AG08395 (cell line): ENCODE measurements at regions not wholly inside any gene's neighbourhood (a gene's known extent, or its start where the extent isn't known, plus 50 kb on each side); places are given as distances from the start of the nearest gene placed in this dataset.

ENCODE experiments used
- DNase-seq: peaks from one replicate; pipeline ENCODE4 v3.0.0; 2012; ENCODE audit warnings: mixed read lengths, low spot score

DNA sequence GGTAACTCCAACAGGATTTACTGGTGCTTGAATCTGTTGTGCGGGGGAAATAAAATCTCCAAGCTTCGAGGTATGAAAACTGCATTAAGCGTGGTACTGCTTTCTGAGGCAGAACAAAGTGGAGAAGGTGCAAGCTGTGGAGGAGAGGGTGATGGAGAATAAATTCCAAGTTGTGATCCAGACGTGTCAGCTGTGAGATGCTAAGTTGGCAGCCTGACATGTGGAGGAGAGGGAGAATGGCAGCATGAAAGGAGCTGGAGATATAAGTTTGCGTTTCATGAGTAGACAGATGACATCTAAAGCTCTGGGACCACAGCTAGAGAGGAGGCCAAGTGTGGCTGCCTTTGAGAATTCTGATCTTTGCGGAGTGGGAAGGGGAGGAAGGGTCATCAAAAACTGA lies 411.8 kb downstream of the FBXO15 start:
- DNase-seq = no peak

DNA sequence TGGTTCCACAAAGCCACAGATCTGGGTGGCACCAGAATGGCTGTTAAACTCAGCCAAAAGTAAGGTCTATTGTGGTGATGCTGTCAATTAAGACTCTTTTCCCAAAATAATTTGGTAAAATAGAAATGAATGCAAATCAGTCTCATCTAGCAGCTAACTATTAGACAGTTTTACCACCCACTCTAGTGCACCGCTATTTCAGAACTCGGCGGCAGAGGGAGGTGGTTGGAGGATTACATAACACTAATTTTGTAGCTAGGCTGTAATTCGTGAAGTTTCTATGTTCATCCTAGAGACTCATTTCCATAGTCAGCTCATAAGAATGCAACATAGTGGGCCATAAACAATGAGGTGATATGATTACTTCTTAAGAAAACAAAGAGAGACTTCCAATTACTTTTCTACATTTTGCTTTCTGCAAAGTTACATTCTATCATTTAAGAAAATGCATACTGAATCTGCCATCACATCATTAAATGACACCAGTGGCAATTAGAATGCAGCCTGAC lies 413.8 kb downstream of the FBXO15 start:
- DNase-seq = no peak

DNA sequence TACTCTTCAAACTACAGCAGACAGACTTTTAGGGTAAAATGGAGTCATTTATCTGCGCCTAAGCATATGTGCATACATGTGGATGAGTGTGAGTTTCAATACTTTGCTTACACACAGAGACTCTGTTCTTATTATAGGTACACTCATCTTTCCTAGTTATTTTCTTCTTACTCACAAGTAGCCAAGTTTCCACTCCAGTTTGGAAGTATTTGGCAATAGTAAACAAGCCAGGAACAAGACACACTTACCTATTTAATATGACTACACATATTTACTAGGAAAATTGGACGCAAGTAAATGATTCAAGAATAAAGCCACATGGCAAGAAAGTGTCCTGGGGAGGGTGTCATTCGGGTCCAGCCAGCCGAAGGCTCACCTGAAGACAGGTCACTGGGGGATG lies 414.3 kb downstream of the FBXO15 start:
- DNase-seq = no peak

DNA sequence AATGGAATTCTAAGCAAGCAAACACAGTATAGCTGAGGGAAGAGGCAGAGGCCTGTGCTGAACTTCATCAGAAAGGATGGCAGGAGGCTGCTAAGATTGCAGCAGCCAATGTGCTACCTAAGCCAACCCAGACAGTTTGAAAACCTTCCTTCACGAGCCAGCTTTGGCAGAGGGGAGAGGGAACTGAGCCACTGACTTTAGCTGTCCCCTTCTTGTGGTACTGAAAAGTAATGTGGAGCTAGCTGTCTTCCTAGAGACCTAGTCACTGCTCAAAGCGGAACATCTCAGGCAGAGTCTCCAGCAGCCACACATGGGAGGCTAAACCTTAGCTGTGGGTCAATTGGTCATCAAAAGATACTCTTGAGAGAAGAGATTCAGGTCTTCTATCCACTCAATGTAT lies 419.0 kb downstream of the FBXO15 start:
- no peak for DNase-seq

DNA sequence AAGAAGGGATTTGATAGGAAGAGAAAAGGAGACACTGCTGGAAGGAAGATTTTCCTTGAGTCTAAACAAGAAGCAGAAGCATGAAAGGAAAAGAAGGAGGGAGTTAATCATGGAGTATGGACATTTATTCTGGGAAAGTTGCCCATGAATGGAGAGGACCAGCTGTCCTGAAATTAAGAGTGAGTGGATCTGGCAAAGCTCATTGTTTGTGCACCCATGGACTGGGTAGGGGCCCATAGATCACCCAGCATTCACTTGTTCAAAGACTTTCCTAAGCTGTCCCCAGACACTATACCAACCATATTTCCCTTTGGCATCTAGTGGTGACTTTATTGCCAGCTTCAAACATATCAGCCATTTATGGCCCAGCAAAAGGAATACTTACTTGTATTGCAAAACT lies 422.7 kb downstream of the FBXO15 start:
- no peak for DNase-seq

DNA sequence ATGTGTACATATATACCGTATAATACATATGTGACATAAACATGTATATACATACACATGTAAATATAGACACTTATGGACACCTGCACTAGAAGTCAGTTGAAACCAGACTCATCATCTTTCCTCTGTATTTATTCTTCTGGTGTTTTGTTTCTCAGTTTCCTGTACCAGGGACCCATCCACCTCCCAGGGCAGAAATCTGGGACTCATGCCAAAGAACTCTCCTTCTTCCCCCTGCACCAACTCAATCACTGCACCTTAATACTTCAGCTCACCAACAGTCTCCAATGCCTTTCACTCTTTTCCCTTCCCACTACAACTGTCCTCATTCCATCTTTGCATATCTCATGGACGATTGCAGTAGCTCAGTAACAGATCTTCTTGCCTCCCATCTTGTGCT lies 428.0 kb downstream of the FBXO15 start:
- no peak for DNase-seq

DNA sequence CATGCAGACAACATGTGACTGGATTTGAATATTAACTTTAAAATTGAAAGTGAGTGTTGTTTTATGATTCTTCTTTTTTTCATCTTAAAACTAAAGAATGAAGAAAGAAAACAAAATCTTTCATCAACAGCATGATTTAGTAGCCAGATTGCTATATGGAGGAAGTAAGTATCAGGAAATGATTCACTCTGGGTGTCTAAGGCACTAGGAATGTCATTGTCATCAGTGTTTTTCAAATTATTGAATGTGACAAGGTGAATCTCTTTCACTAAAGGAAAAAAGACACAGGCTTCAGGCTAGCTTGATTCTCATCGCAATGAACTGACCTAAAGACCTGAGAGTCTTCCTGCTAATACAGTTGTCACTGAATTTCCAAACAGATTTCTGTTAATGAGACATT lies 430.1 kb downstream of the FBXO15 start:
- DNase-seq = no peak

DNA sequence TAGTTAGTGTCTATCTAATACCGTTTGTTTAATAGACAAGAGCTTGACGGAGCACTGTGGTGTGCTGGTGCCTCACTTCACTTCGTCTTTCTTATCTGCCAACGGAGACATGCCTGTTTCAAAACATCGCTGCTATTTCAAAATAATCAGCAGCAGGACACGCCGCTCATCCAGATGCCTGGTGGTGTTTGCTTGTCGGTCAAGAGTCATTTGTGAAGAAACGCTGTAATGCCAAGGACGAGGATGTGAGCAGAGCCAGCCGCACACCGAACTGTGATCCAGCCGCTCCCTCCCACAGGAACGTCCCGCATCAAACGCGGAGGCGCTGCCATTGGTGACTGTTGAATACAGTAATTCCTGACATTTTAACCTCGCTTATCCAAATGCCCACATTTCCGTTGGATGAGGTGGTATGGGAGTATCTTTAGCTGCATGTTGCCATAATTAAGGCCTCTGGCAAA lies 432.4 kb downstream of the FBXO15 start:
- no peak for DNase-seq

DNA sequence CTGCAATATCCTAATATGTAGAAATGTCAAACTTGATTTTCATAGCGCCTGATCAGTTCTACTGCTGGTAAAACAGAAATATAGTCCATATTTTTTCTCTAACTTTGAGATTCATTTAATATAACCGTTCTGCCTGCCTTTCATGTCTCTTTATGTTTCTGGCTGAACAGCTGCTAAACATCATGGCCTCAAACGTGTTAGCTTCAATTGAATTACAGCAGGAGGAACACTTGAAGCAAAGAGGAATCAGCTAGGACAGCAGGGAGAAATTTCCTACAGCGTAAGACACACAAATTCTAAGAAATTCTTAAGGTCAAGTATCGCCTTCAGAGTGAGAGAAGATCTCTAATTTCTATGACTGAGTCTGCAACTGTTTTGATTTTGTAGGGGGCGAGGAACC lies 433.2 kb downstream of the FBXO15 start:
- DNase-seq = no peak

DNA sequence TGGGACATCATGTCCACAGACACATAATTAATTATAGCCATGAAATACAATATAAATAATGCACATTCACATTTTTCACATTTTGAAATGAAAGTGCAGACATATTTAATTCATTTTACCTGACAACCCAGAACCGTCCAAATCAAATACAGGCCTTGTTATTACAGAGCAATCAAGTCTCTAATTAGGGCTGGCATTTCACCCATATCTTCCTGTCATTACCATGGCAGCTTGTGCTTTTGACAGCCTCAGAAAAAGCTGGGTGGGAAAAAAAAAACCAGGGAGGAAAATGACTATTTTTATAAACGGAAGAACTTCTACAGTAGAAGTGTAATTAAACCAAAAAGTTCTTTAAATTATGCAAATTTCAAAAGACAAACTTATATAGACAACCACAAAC lies 436.4 kb downstream of the FBXO15 start:
- DNase-seq = no peak

DNA sequence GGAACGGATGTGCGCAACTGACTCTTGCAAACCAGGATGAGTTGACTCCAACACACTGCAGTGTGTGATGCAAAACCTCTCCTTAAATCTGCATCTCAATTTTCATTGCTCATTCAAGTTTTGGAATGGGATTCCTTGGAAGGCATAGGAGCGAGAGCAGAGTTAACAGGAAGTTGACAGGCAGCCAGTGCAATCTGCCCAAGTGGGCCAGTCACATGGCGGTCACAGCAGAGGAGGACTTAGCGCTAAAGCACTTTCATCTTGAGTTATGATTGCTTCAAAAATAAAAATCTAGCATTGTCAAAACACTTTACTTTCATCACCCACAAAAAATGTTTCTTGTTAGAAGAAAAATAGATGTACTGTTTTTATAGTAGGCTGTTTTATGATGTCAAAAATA lies 439.0 kb downstream of the FBXO15 start:
- no peak for DNase-seq

DNA sequence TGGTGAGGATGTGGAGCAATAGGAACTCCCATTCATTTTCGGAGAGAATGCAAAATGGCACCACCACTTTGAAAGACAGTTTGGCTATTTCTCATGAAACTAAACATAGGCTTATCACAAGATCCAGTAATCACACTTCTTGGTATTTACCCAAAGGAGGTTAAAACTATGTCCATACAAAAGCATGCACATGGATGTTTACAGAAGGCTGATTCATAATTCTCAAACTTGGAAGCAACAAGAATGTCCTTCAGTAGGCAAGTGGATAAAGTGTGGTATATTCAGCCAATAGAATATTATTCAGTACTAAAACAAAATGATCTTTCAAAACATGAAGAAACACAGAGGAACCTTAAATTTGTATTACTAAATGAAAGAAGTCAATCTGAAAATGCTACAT lies 440.6 kb downstream of the FBXO15 start:
- no peak for DNase-seq

DNA sequence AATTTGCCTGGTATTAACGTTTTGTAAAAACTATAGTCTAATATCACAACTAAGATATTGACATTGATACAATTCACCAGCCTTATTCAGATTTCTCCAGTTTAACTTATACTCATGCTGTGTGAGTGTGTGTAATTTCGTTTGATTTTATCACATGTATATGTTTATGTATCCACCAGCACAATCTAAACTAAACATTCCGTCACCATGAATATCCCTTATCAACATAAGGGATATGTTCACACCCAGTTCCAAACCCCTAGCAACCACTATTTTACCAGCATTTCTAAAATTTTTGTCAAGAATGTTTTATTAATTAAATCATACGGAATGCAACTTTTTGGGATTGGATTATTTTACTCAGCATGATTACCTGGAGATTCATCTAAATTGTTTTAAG lies 450.3 kb downstream of the FBXO15 start:
- DNase-seq = no peak

DNA sequence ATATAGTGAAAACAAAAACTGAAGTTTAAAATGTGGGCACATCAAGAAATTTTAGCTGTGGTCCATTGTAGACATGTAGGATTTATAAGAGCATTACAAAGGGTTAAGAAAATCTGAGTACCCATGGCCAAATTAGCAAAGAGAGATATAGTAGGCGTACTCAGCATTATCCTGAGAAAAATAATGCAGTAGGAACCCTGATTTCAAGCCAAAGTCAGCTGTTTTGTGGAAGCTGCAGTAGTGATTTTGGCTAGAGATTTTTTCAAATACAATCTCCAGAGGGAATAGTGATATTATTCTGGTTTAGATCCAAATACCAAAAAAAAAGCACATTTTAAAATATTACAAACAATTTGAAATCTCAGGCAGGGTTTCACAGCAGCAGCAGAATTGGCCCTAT lies 450.9 kb downstream of the FBXO15 start:
- DNase-seq = no peak

DNA sequence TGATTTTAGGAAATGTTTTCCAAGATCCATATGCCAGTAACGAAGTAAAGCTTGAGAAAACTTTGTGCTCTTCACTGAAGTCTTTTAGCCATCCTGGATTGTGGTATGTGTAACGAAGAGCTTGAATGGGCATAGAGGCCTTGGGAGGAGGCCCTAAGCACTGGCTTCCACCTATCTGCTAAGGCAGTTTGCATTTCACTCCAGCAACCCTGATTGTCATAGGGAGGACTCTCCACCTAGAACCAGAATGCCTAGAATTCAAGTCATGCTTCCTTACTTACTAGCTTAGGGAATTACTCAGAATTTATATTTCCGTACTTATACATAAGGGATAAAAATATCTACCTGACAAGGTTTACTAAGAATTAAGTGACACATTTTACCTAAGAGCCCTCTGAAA lies 451.5 kb downstream of the FBXO15 start:
- no peak for DNase-seq

DNA sequence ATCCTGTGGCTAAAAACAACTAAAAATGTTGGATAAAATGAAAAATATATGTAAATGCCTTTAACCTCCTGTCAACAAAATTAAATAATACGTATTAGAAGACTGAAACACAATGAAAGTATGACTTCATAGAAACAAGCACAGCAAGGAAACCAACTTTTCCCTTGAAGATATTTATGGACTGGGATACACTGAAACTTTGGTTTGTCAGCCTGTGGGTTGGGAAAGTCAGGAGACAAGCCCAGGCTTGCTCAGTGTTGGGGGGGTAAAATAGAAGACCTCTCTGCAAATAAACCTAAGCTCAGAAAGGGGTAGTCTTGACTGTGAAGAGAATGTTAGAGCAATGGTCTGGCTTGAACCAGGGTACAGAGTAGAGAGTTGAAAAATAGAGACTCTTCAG lies 454.5 kb downstream of the FBXO15 start:
- no peak for DNase-seq

DNA sequence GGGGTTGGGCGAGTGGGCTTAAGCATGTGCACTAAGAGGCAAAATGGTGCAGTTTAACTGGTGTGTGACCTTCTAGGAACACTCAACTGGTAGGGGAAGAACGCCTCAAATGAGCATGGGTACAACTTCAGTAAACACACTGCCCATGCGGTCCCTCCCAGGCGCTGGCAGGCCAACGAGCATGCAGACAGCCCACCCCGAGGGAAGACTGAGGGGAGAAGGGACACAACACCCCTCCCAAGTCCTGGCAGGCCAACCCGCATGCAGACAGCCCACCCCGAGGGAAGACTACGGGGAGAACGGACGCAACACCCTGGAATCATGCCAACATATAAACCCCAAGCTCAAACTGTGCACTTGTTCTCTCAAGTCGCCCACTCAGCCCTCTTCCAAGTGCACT lies 456.0 kb downstream of the FBXO15 start:
- no peak for DNase-seq

DNA sequence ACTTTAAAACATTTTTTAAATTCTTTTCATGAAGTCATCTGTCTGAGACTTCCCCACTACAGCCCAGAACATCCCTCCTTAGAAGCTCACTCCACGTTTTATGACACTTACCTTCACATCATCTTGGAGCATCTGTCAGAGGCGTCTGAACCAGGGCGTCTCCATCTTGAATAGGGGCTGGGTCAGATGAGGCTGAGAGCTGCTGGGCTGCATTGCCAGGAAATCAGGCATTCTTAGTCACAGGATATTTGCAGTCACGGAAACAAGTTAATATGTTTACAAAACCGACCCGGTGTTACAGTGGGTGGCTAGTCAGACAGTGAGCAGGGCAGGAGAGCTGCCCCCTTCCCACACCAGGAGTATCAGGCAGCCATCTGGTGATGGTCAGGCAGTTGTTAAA lies 456.5 kb downstream of the FBXO15 start:
- peak; percentile 2 for DNase-seq

DNA sequence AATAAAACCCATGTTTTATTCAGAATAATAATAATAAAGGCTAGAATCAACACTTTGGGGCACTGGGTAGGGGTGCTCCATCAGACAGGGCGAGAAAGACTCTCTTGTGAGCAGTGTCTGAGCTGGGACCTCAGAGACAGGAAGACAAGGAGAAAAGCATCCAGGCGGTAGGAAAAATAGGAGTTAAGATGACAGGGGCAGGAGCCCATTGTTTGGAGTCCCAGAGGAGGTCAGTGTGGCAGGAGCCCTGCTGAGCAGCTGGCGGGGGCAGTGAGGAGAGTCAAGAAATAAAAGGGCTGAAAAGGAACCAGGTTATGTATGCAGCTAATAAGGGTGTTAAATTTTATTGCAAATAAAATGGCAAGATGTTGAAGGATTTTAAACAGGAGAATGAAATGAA lies 457.4 kb downstream of the FBXO15 start:
- DNase-seq = no peak

DNA sequence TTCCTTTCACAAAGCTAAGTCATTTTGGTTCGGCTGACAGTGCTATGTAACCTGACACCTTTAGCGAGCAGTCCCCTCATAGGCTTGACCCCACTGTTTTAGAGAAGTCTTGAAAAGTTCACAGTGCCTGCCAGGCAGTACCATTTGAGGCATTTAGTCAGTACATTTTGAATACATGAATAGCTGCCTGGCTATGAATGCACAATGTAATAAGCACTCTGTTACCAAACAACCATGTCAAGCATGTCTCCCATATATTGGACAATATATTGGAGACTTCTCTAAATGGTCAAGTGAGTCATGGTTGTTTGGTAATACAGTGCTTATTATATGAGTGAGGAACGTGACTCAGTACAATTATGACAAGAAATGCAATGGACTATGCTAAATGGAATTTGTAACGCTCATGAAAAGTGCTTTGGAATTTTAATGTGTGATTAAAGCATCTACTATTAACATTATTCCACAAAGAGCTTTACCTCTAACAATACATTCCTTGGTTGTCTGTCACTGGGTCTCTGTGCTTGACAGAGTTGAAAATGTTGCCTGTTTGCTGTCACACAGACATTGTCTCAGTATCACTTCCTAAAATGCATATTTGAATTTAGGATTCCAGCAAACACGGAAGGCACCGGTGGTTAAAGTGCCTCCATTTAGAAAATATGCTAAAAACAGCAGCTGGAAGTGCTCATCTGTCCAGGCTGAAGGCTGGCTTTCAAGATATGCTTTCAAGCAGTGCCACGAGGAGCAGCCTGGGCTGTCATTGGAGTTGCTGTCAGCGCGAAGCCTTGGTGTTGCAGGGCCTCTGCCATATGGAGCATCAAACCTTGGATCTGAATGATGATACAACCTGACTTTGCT lies 458.6 kb downstream of the FBXO15 start:
- DNase-seq = peak; percentile 7

DNA sequence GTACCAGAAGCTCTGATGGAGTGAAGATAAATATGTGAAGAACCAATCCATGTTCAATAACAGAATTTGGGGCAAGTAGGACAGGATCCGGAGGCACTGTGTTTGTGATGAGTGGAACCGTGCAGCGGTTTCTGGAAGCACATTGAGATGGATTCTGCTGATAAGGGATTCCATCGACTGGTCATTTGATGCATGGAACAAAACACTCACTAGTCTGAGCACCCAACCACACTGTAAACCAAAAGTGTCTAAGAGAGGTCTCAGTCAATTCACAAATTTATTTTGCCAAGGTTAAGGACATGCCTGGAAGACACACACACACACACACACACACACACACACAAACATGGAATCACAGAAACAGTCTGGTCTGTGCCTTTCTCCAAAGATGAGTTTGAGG lies 459.5 kb downstream of the FBXO15 start:
- no peak for DNase-seq

DNA sequence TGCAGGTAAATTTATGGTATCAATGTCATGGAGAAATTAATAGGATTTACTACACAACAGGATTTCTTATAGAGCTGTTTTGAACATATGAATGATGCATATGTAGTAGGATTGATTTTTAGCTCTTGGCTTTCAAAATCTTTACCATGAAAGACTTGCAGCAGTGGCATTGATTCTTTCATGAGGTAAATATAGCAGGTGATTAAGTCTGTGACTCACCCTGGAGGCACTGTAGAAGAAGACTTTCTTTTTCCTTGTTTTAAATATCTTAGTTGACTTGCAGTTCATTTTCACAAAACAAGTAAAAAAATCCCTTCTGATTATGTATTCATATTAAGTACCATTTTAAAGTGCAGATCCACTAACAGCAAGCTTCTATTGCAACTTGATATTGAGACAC lies 463.0 kb downstream of the FBXO15 start:
- no peak for DNase-seq

DNA sequence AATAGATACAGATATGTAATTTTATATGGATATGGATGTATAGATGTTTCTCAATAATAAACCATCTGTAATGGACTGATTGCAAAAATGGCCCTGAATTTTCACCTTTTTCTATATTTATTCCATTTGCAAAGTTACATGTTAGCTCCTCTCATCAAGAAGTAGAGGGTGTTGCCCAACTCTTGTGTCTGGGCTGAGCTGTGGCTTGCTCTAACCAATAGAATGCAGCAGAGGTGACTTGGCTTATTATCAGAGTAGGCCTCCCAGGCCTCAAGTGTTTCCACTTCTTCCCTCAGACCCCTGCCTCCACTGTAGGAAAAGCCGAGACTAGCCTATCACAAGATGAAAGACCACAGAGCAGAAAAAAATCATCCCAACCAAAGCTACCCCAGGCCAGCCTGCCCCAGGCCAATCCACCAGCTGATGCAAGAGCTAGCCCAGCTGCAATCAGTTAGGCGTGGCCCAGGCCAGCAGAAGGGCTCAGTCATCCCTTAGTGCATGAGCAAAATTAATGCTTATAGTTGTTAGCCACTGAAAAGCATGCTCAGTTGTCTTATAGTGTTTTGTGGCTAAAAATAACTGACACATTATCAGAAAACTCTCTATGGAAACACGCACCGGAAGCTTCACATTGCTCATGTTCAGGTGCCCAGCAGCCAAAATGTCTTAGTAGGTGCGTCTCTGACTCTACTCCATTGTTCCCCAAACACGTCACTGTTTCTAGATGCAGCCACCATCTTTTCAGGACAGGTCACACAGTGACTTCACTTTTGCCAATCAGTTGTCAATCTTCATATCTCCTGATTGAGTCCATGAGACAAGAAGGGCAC lies 464.0 kb downstream of the FBXO15 start:
- DNase-seq = peak; percentile 3
